Neural cell (in vitro differentiated cells): ENCODE measurements at regions not wholly inside any gene's neighbourhood (a gene's known extent, or its start where the extent isn't known, plus 50 kb on each side); places are given as distances from the start of the nearest gene placed in this dataset.

Source experiments
- H2AFZ ChIP-seq: fragments of 200-600, 300-800 bp; sonication (generic), shearing (Covaris generic); 2 replicates; pipeline ENCODE4 v1.6.0; 2014; ENCODE audit warnings: low read depth, mild to moderate bottlenecking, antibody characterized with exemption, low read length, moderate library complexity
- H3F3A ChIP-seq: fragments of 200-600 bp; shearing (Covaris generic); 2 replicates; pipeline ENCODE4 v1.6.1; 2016; ENCODE audit warnings: mild to moderate bottlenecking, moderate library complexity, mixed read lengths, antibody characterized with exemption, low read length; ENCODE audit not compliant: insufficient read depth, poor library complexity, severe bottlenecking
- H3K27ac ChIP-seq: fragments of 200-600, 300-800 bp; sonication (generic), shearing (Covaris generic); 2 replicates; pipeline ENCODE4 v1.5.1; 2014; ENCODE audit warnings: mild to moderate bottlenecking, low read length, moderate library complexity
- H3K27me3 ChIP-seq: fragments of 300-800, 200-600 bp; sonication (generic), shearing (Covaris generic); 2 replicates; pipeline ENCODE4 v1.6.0; 2014; ENCODE audit warnings: mild to moderate bottlenecking, low read depth, low read length, moderate library complexity; ENCODE audit not compliant: insufficient read depth
- H3K36me3 ChIP-seq: fragments of 300-800, 200-600 bp; sonication (generic), shearing (Covaris generic); 2 replicates; pipeline ENCODE4 v1.5.1; 2014; ENCODE audit warnings: mild to moderate bottlenecking, antibody characterized with exemption, low read length, moderate library complexity; ENCODE audit not compliant: insufficient read depth
- H3K4me2 ChIP-seq: fragments of 300-800, 200-600 bp; sonication (generic), shearing (Covaris generic); 2 replicates; pipeline ENCODE4 v1.6.0; 2014; ENCODE audit warnings: mild to moderate bottlenecking, low read length
- H3K4me3 ChIP-seq: fragments of 300-800, 200-600 bp; sonication (generic), shearing (Covaris generic); 2 replicates; pipeline ENCODE4 v1.5.1; 2014; ENCODE audit warnings: mild to moderate bottlenecking, low read length, moderate library complexity
- H3K79me2 ChIP-seq: fragments of 200-600 bp; shearing (Covaris generic); replicated peaks from 2 replicates; pipeline ENCODE4 v1.6.0; 2014; ENCODE audit warnings: mild to moderate bottlenecking, low read length, moderate library complexity; ENCODE audit not compliant: insufficient read depth
- H3K9ac ChIP-seq: fragments of 300-800, 200-600 bp; sonication (generic), shearing (Covaris generic); 2 replicates; pipeline ENCODE4 v1.6.1; 2016; ENCODE audit warnings: mild to moderate bottlenecking, low read length, mixed read lengths
- H3K9me2 ChIP-seq: fragments of 200-600 bp; shearing (Covaris generic); 2 replicates; pipeline ENCODE4 v1.6.1; 2016; ENCODE audit warnings: mild to moderate bottlenecking, low read length, mixed read lengths; ENCODE audit not compliant: insufficient read depth
- H3K9me3 ChIP-seq: fragments of 200-600, 300-800 bp; sonication (generic), shearing (Covaris generic); 2 replicates; pipeline ENCODE4 v1.6.1; 2016; ENCODE audit warnings: mild to moderate bottlenecking, mixed run types, low read length, moderate library complexity, mixed read lengths
- H4K20me1 ChIP-seq: fragments of 200-600 bp; shearing (Covaris generic); 2 replicates; pipeline ENCODE4 v1.6.1; 2016; ENCODE audit warnings: mild to moderate bottlenecking, mixed run types; ENCODE audit not compliant: insufficient read depth
- EP300 ChIP-seq: fragments of 450-650 bp; conservative IDR thresholded peaks from 2 replicates; pipeline ENCODE4 v1.6.1; 2014; ENCODE audit warnings: antibody characterized with exemption, mild to moderate bottlenecking, moderate library complexity; ENCODE audit not compliant: poor library complexity, severe bottlenecking
- EZH2 ChIP-seq: fragments of 200-600, 300-800 bp; shearing (Covaris generic), sonication (generic); IDR thresholded peaks from 2 replicates; pipeline ENCODE4 v1.6.1; 2014; ENCODE audit warnings: antibody characterized with exemption, low read length, borderline replicate concordance, mild to moderate bottlenecking; ENCODE audit not compliant: insufficient read depth, poor library complexity, severe bottlenecking
- MXI1 ChIP-seq: fragments of 450-650 bp; conservative IDR thresholded peaks from 2 replicates; pipeline ENCODE4 v1.6.1; 2014; ENCODE audit warnings: antibody characterized with exemption, mild to moderate bottlenecking; ENCODE audit not compliant: poor library complexity, severe bottlenecking
- POLR2AphosphoS5 ChIP-seq: IDR thresholded peaks from 2 replicates; pipeline ENCODE4 v1.6.1; 2012
- RAD21 ChIP-seq: fragments of 450-650 bp; conservative IDR thresholded peaks from 2 replicates; pipeline ENCODE4 v1.6.1; 2014; ENCODE audit warnings: antibody characterized with exemption, mild to moderate bottlenecking, moderate library complexity
- SMC3 ChIP-seq: fragments of 450-650 bp; conservative IDR thresholded peaks from 2 replicates; pipeline ENCODE4 v1.6.1; 2014; ENCODE audit warnings: antibody characterized with exemption, mild to moderate bottlenecking, moderate library complexity; ENCODE audit not compliant: poor library complexity
- TAF1 ChIP-seq: IDR thresholded peaks from 2 replicates; pipeline ENCODE4 v1.6.1; 2012; ENCODE audit warnings: low read depth
- TF ChIP-seq, protein P1 (sequence below): IDR thresholded peaks from 2 replicates; pipeline ENCODE4 v1.6.1; 2012; ENCODE audit warnings: borderline replicate concordance
- TF ChIP-seq, protein P2 (sequence below): fragments of 450-650 bp; IDR thresholded peaks from 2 replicates; pipeline ENCODE4 v1.5.1; 2014; ENCODE audit warnings: antibody characterized with exemption, mild to moderate bottlenecking, moderate library complexity; ENCODE audit not compliant: poor library complexity, severe bottlenecking

DNA sequence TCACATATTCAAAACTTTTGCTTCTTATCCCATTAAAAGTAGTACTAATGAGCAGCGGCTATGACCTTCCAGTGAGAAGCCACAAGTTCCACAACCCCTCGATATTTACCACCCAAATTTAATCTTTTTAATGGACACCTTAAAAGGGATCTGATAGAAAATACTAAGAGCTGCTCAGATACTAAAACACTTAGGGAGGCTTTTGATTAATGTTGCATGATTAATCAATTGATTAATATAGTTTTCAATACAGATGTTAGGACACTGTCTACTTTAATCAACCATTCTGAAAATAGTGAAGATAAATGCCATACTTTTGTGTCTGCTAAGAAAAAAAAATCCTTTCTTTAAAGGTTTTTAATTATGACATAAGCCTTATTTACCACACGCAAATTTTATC is 1312.8 kb upstream of the ACVR2A start:
- no peaks in the 10 kb centered on the region for H3K36me3 ChIP-seq
- H3K79me2 ChIP-seq = no peaks in the 10 kb centered on the region
- H2AFZ ChIP-seq = no peak overlapping the region
- H3K27ac ChIP-seq = no peak overlapping the region
- no peak overlapping the region for H3K9ac ChIP-seq
- no peaks in the 10 kb centered on the region for H3F3A ChIP-seq
- H3K27me3 ChIP-seq = no peaks in the 10 kb centered on the region
- H3K9me3 ChIP-seq = no peaks in the 10 kb centered on the region
- H3K4me2 ChIP-seq = no peak overlapping the region
- H3K4me3 ChIP-seq = no peak overlapping the region
- TF ChIP-seq EZH2 (no peak), RAD21 (no peak), SMC3 (no peak), TAF1 (no peak), EP300 (no peak), MXI1 (no peak), POLR2AphosphoS5 (no peak)
- TF ChIP-seq, protein P1, sequence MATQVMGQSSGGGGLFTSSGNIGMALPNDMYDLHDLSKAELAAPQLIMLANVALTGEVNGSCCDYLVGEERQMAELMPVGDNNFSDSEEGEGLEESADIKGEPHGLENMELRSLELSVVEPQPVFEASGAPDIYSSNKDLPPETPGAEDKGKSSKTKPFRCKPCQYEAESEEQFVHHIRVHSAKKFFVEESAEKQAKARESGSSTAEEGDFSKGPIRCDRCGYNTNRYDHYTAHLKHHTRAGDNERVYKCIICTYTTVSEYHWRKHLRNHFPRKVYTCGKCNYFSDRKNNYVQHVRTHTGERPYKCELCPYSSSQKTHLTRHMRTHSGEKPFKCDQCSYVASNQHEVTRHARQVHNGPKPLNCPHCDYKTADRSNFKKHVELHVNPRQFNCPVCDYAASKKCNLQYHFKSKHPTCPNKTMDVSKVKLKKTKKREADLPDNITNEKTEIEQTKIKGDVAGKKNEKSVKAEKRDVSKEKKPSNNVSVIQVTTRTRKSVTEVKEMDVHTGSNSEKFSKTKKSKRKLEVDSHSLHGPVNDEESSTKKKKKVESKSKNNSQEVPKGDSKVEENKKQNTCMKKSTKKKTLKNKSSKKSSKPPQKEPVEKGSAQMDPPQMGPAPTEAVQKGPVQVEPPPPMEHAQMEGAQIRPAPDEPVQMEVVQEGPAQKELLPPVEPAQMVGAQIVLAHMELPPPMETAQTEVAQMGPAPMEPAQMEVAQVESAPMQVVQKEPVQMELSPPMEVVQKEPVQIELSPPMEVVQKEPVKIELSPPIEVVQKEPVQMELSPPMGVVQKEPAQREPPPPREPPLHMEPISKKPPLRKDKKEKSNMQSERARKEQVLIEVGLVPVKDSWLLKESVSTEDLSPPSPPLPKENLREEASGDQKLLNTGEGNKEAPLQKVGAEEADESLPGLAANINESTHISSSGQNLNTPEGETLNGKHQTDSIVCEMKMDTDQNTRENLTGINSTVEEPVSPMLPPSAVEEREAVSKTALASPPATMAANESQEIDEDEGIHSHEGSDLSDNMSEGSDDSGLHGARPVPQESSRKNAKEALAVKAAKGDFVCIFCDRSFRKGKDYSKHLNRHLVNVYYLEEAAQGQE = no peak
- TF ChIP-seq, protein P2, sequence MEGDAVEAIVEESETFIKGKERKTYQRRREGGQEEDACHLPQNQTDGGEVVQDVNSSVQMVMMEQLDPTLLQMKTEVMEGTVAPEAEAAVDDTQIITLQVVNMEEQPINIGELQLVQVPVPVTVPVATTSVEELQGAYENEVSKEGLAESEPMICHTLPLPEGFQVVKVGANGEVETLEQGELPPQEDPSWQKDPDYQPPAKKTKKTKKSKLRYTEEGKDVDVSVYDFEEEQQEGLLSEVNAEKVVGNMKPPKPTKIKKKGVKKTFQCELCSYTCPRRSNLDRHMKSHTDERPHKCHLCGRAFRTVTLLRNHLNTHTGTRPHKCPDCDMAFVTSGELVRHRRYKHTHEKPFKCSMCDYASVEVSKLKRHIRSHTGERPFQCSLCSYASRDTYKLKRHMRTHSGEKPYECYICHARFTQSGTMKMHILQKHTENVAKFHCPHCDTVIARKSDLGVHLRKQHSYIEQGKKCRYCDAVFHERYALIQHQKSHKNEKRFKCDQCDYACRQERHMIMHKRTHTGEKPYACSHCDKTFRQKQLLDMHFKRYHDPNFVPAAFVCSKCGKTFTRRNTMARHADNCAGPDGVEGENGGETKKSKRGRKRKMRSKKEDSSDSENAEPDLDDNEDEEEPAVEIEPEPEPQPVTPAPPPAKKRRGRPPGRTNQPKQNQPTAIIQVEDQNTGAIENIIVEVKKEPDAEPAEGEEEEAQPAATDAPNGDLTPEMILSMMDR = no peak
- no peaks in the 10 kb centered on the region for H3K9me2 ChIP-seq
- H4K20me1 ChIP-seq = no peaks in the 10 kb centered on the region

DNA sequence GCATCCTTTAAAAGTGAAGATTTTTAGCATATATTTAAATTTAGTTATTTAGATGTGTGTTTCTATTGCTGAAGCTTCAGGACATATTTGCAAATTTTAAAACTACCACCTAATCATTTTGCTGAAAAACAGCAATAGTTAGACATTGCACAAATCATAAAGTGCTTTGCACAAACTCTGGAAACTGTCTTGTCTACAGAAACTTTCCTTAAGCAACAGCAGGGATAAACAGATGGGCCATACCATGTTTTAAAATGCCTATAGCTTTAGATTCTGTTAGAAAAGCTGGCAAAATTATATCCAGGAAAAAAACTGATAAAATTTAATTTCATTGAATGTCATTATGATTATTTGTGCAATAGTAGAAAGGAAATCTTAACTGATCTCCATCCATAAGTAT is 1313.9 kb upstream of the ACVR2A start:
- Histone ChIP-seq H3K9ac (no peak overlapping the region), H3K36me3 (no peaks in the 10 kb centered on the region), H2AFZ (no peak overlapping the region), H3K9me2 (no peaks in the 10 kb centered on the region), H4K20me1 (no peaks in the 10 kb centered on the region), H3K9me3 (no peaks in the 10 kb centered on the region), H3K27ac (no peak overlapping the region), H3K4me3 (no peak overlapping the region), H3K27me3 (no peaks in the 10 kb centered on the region), H3F3A (no peaks in the 10 kb centered on the region), H3K79me2 (no peaks in the 10 kb centered on the region), H3K4me2 (no peak overlapping the region)
- TF ChIP-seq, protein P2 = no peak
- no peak for TF ChIP-seq EP300
- TF ChIP-seq EZH2 = no peak
- no peak for TF ChIP-seq MXI1
- no peak for TF ChIP-seq TAF1
- TF ChIP-seq SMC3 = no peak
- TF ChIP-seq, protein P1 = no peak
- no peak for TF ChIP-seq RAD21
- TF ChIP-seq POLR2AphosphoS5 = no peak
